Trophoblast cell (in vitro differentiated cells and primary cell): ENCODE measurements at regions not wholly inside any gene's neighbourhood (a gene's known extent, or its start where the extent isn't known, plus 50 kb on each side); places are given as distances from the start of the nearest gene placed in this dataset.

ENCODE experiments used
- DNase-seq, 2 donors: peaks; one replicate each; pipeline ENCODE4 v3.0.0-alpha.2; 2016
- H2AFZ ChIP-seq: 2 replicates; pipeline ENCODE4 v1.6.1; 2013; ENCODE audit warnings: low read length, moderate library complexity, mild to moderate bottlenecking; ENCODE audit not compliant: insufficient read depth, poor library complexity
- H2AK5ac ChIP-seq: 2 replicates; pipeline ENCODE4 v1.6.1; 2013; ENCODE audit warnings: mild to moderate bottlenecking, low read length
- H2BK120ac ChIP-seq: 2 replicates; pipeline ENCODE4 v1.6.1; 2013; ENCODE audit warnings: low read length, mild to moderate bottlenecking, moderate library complexity; ENCODE audit not compliant: insufficient read depth, poor library complexity
- H2BK12ac ChIP-seq: 2 replicates; pipeline ENCODE4 v1.6.1; 2013; ENCODE audit warnings: mild to moderate bottlenecking, low read length, moderate library complexity
- H2BK5ac ChIP-seq: 2 replicates; pipeline ENCODE4 v1.6.1; 2013; ENCODE audit warnings: low read length, low read depth, moderate library complexity, mild to moderate bottlenecking; ENCODE audit not compliant: poor library complexity
- H3K14ac ChIP-seq: 2 replicates; pipeline ENCODE4 v1.6.1; 2013; ENCODE audit warnings: mild to moderate bottlenecking, low read length
- H3K18ac ChIP-seq: 2 replicates; pipeline ENCODE4 v1.6.1; 2013; ENCODE audit warnings: mild to moderate bottlenecking, low read length
- H3K23ac ChIP-seq: 2 replicates; pipeline ENCODE4 v1.6.1; 2013; ENCODE audit warnings: low read length
- H3K27ac ChIP-seq: 2 replicates; pipeline ENCODE4 v1.5.1; 2013; ENCODE audit warnings: low read depth, mild to moderate bottlenecking, inconsistent platforms, low read length, moderate library complexity
- H3K27me3 ChIP-seq: 2 replicates; pipeline ENCODE4 v1.6.1; 2013; ENCODE audit warnings: inconsistent platforms, mild to moderate bottlenecking, low read length, moderate library complexity; ENCODE audit not compliant: insufficient read depth
- H3K36me3 ChIP-seq, 2 experiments: 1 replicate in 1 of 2; 2 replicates in 1 of 2; pipeline ENCODE4 v1.6.1; 2013; ENCODE audit warnings: low read length in 2 of 2, mild to moderate bottlenecking in 2 of 2, moderate library complexity in 1 of 2; ENCODE audit not compliant: insufficient read depth in 2 of 2, control insufficient read depth in 1 of 2
- H3K4ac ChIP-seq: 2 replicates; pipeline ENCODE4 v1.6.1; 2013; ENCODE audit warnings: low read depth, mild to moderate bottlenecking, low read length, moderate library complexity
- H3K4me1 ChIP-seq, 2 experiments: 1 replicate in 1 of 2; 2 replicates in 1 of 2; pipeline ENCODE4 v1.6.1; 2013; ENCODE audit warnings: low read length in 2 of 2, mild to moderate bottlenecking in 2 of 2, moderate library complexity in 1 of 2; ENCODE audit not compliant: insufficient read depth in 2 of 2, control insufficient read depth in 1 of 2
- H3K4me2 ChIP-seq: 2 replicates; pipeline ENCODE4 v1.6.1; 2013; ENCODE audit warnings: inconsistent platforms, mild to moderate bottlenecking, low read length, moderate library complexity
- H3K4me3 ChIP-seq: 2 replicates; pipeline ENCODE4 v1.5.1; 2013; ENCODE audit warnings: mild to moderate bottlenecking, low read depth, low read length, inconsistent platforms
- H3K79me1 ChIP-seq: one replicate; pipeline ENCODE4 v1.6.1; 2013; ENCODE audit warnings: low read length
- H3K79me2 ChIP-seq: 2 replicates; pipeline ENCODE4 v1.6.1; 2013; ENCODE audit warnings: low read length, mild to moderate bottlenecking; ENCODE audit not compliant: control insufficient read depth, insufficient read depth, poor library complexity
- H3K9ac ChIP-seq: 2 replicates; pipeline ENCODE4 v1.6.1; 2013; ENCODE audit warnings: mild to moderate bottlenecking, low read length
- H3K9me3 ChIP-seq: 2 replicates; pipeline ENCODE4 v1.6.1; 2013; ENCODE audit warnings: low read depth, mild to moderate bottlenecking, control low read depth, inconsistent platforms, low read length; ENCODE audit not compliant: insufficient read depth
- H4K12ac ChIP-seq: 2 replicates; pipeline ENCODE4 v1.6.1; 2013; ENCODE audit warnings: low read depth, mild to moderate bottlenecking, low read length, moderate library complexity
- H4K8ac ChIP-seq: 2 replicates; pipeline ENCODE4 v1.6.1; 2013; ENCODE audit warnings: low read depth, mild to moderate bottlenecking, low read length, moderate library complexity
- H4K91ac ChIP-seq: one replicate; pipeline ENCODE4 v1.6.1; 2013; ENCODE audit warnings: low read depth, mild to moderate bottlenecking, low read length, moderate library complexity
- WGBS: extraction: QIAGEN DNeasy Blood & Tissue Kit; methylation state at CpG from one replicate; pipeline ENCODE4 v1.1.7; 2013; ENCODE audit warnings: missing lambda C conversion rate; ENCODE audit not compliant: insufficient read length, insufficient coverage; ENCODE audit errors: extremely low coverage; 5-methylcytosine and 5-hydroxymethylcytosine counted together

DNA sequence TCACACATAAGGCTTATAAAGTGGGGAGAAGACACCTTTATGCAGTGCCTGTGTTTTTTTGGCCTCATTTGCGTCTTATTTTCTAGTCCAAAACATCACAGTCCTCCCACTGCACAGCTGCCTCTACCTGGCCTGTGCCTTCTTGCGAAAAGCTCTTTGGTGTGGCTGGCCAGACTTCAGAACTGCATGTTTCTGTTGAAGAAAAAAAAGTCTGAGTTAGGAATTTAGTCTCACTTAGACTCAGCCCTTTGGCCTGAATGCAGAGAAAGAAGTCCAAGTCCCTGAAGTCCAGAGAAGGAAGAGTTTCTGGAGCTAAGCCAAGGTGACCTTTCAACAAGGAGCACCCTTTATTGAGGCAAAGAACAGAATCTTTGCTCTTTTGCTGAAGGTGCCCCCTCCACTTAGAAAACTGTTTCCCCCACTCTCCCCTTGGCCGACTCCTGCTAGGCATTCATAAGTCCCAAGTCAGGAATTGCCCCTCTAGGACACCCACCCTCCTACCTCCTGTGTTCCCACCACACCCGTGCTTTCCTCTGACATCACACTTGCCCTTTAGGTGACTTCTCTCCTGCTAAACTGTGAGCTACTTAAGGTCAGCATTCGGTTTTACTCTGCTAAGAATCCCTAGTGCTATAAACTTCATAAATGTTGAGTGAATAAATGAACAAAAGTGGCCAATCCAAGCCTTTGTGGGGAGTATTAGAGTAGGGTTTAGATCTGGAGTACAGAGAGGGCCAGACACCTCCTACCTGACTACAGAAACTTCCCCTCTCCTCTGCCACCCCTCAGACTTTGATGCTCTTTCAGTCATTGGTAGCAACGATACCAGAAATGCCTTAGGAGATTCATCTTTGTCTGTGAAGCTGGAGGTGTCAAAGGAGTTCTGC is 226.8 kb downstream of the LACC1 start:
- Histone ChIP-seq H3K4ac (no peak overlapping the region), H4K8ac (no peak overlapping the region), H3K36me3 (no peaks in the 10 kb centered on the region), H3K9me3 (no peaks in the 10 kb centered on the region), H3K14ac (no peak overlapping the region), H3K4me1 (peaks cover 7 to 12% of the 10 kb centered on the region in 2 experiments), H3K18ac (no peak overlapping the region), H3K9ac (no peak overlapping the region), H2BK120ac (no peak overlapping the region), H2AFZ (no peak overlapping the region), H2AK5ac (no peak overlapping the region), H3K27ac (no peak overlapping the region), H3K27me3 (no peaks in the 10 kb centered on the region), H2BK5ac (no peak overlapping the region), H2BK12ac (no peak overlapping the region), H4K12ac (no peak overlapping the region), H3K79me2 (no peaks in the 10 kb centered on the region), H3K4me3 (no peak overlapping the region), H3K79me1 (peaks cover 3% of the 10 kb centered on the region), H4K91ac (no peak overlapping the region), H3K4me2 (no peak overlapping the region), H3K23ac (no peak overlapping the region)
- peak; percentile 18 to 63 for DNase-seq
- no CpG with 5 or more reads among the region's 6 CpGs for WGBS

- H3K79me1 ChIP-seq, result peaks cover 3% of the 10 kb centered on the region
- no peak overlapping the region for H3K23ac ChIP-seq
These were observed 227.8 kb downstream of the LACC1 start for GRCh38 chr13:44107357-44108121.

GRCh38 chr13:44108331-44108858 is 228.7 kb downstream of the LACC1 start:
- WGBS, result no CpG with 5 or more reads among the region's 2 CpGs
- no peaks in the 10 kb centered on the region for H3K79me2 ChIP-seq
- no peak overlapping the region for H3K18ac ChIP-seq
- peaks cover 1% of the 10 kb centered on the region for H3K9me3 ChIP-seq
- no peak overlapping the region for H4K12ac ChIP-seq
- no peaks in the 10 kb centered on the region for H3K27me3 ChIP-seq
- peak overlapping the region; percentile 5 for H3K4me2 ChIP-seq
- H3K4me1 ChIP-seq, result peaks cover 7 to 12% of the 10 kb centered on the region in 2 experiments
- no peak overlapping the region for H3K14ac ChIP-seq
- peaks cover 3% of the 10 kb centered on the region for H3K79me1 ChIP-seq
- no peak overlapping the region for H2AFZ ChIP-seq
- H3K4me3 ChIP-seq, result no peak overlapping the region
- H3K27ac ChIP-seq, result no peak overlapping the region
- peak; percentile 94 to 98 for DNase-seq
- no peak overlapping the region for H2AK5ac ChIP-seq
- no peak overlapping the region for H4K8ac ChIP-seq
- H3K23ac ChIP-seq, result no peak overlapping the region
- no peak overlapping the region for H2BK12ac ChIP-seq
- H3K9ac ChIP-seq, result no peak overlapping the region
- no peaks in the 10 kb centered on the region for H3K36me3 ChIP-seq
- H2BK120ac ChIP-seq, result no peak overlapping the region
- peak overlapping the region; percentile 5 for H2BK5ac ChIP-seq
- no peak overlapping the region for H4K91ac ChIP-seq
- H3K4ac ChIP-seq, result no peak overlapping the region

More at GRCh38 chr13:44107357-44108121, 227.8 kb downstream of the LACC1 start:
- Histone ChIP-seq H2BK12ac (no peak overlapping the region), H2BK120ac (no peak overlapping the region), H2AFZ (no peak overlapping the region), H3K79me2 (no peaks in the 10 kb centered on the region), H3K9ac (no peak overlapping the region), H3K9me3 (peaks cover 1% of the 10 kb centered on the region), H4K12ac (no peak overlapping the region), H3K4me1 (peaks cover 7 to 12% of the 10 kb centered on the region in 2 experiments), H4K8ac (no peak overlapping the region), H2BK5ac (no peak overlapping the region), H3K4me2 (no peak overlapping the region), H3K4me3 (no peak overlapping the region), H3K14ac (no peak overlapping the region), H3K36me3 (no peaks in the 10 kb centered on the region), H3K27ac (no peak overlapping the region), H2AK5ac (no peak overlapping the region), H3K27me3 (no peaks in the 10 kb centered on the region), H4K91ac (no peak overlapping the region), H3K4ac (no peak overlapping the region), H3K18ac (no peak overlapping the region)
- WGBS, result no CpG with 5 or more reads among the region's 10 CpGs
- DNase-seq, result peak; percentile 42 to 64

- Histone ChIP-seq H3K79me1 (peaks cover 3% of the 10 kb centered on the region), H3K18ac (no peak overlapping the region), H3K9ac (no peak overlapping the region), H3K4me2 (no peak overlapping the region), H4K91ac (no peak overlapping the region), H3K4me3 (no peak overlapping the region), H4K8ac (no peak overlapping the region), H3K27ac (no peak overlapping the region), H3K4me1 (peaks cover 7 to 12% of the 10 kb centered on the region in 2 experiments), H3K27me3 (no peaks in the 10 kb centered on the region), H3K79me2 (no peaks in the 10 kb centered on the region), H2BK120ac (no peak overlapping the region), H3K23ac (no peak overlapping the region), H2AFZ (no peak overlapping the region), H2BK12ac (no peak overlapping the region), H3K36me3 (no peaks in the 10 kb centered on the region), H3K9me3 (peaks cover 1% of the 10 kb centered on the region), H2AK5ac (no peak overlapping the region), H3K14ac (no peak overlapping the region), H3K4ac (no peak overlapping the region), H2BK5ac (no peak overlapping the region), H4K12ac (no peak overlapping the region)
- DNase-seq, result no peak
- WGBS, result no CpG with 5 or more reads among the region's 7 CpGs
These were observed 230.5 kb downstream of the LACC1 start for GRCh38 chr13:44110091-44110621.
